ENCODE measurements at regions not wholly inside any gene's neighbourhood (a gene's known extent, or its start where the extent isn't known, plus 50 kb on each side); places are given as distances from the start of the nearest gene placed in this dataset.

DNA sequence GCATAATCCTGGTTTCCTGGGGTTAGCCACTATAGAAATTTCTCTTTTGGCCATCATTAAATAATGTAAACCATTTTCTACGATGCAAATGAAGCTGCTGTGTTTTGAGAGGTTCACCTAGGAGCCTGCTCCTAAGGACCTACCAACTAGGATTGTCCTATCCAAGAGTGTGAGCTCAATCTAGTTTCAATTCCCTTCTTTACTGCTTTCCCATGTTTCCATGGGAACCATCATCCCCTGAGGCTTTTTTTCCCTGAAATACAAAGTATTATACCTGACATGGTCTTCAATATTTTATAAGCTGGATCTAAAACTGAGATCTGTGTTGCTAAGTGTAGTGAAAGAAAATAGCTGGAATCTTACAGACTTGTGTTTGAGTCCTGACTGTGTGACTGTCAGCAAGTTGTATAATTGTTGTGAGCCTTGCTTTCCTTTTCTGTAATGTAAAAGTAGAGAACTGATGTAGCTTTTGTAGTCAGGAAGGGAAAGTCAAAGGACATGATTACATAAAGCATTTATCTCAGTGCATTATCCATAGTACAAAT is 453.2 kb downstream of the PRR16 start:
- TF ChIP-seq POLR2A (IDR thresholded peaks at IDR 0.05) = no peak
- TF ChIP-seq, protein P1, sequence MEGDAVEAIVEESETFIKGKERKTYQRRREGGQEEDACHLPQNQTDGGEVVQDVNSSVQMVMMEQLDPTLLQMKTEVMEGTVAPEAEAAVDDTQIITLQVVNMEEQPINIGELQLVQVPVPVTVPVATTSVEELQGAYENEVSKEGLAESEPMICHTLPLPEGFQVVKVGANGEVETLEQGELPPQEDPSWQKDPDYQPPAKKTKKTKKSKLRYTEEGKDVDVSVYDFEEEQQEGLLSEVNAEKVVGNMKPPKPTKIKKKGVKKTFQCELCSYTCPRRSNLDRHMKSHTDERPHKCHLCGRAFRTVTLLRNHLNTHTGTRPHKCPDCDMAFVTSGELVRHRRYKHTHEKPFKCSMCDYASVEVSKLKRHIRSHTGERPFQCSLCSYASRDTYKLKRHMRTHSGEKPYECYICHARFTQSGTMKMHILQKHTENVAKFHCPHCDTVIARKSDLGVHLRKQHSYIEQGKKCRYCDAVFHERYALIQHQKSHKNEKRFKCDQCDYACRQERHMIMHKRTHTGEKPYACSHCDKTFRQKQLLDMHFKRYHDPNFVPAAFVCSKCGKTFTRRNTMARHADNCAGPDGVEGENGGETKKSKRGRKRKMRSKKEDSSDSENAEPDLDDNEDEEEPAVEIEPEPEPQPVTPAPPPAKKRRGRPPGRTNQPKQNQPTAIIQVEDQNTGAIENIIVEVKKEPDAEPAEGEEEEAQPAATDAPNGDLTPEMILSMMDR (IDR thresholded peaks at IDR 0.05) = no peak
